ENCODE measurements at regions not wholly inside any gene's neighbourhood (a gene's known extent, or its start where the extent isn't known, plus 50 kb on each side); places are given as distances from the start of the nearest gene placed in this dataset.

- DNase-seq = no peak
Observed at GRCh38 chr7:88700725-88701124, 58.8 kb upstream of the ZNF804B start.

DNA sequence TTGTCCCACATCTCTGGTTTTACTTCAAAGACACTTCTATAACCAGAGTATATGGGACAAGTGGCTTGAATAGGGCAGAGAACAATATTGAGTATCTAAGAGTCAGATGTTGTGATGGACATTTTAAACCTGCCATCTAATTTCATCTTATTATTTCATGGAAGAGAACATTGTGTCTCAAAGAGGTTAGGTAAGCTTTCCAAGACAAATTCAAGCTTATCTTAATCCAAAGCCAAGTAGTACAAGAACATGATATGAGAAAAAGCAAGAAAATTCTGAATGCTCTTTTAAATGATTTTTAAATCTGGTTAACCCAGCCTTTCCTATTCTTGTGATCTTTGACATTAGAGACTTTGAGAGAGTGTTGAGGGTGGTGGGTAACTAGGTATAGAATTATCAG is 65.3 kb upstream of the ZNF804B start:
- DNase-seq = no peak

GRCh38 chr7:88693131-88693530 is 66.4 kb upstream of the ZNF804B start:
- no peak for DNase-seq

DNA sequence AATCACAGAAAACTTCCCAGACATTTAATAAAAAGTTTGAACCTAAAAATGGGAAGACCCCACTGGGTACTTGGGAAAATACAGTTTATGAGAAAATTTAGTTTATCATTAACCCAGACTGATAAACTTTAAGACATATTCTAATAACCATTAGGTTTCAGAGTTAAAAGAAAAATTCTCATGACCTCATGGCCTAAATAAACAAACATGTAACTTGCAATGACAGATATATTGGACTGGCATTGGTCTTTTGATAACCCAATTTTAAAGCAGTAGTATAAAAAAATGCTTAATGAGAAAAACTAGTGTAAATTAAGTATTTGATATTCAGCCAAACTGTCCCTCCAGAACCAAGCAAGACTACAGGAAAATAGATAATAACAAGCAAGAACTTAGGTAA is 67.0 kb upstream of the ZNF804B start:
- no peak for DNase-seq

DNA sequence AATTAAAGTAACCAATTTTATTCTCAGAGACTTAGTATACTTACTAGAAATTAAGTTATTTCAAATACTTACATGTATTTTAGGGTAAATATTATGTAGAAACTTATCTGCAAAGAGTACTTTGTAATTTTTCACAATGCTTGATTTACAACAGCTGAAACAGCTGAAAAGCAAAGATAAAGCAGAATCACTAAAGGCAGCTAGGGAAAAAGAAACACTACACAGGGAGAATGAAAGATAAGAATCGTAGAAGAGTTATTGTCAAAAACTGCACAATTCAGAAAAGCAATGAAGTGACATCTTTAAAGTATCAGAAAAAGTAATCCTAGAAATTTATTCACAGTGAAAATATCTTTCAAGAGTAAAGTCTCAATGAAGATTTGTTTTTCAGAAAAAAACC is 69.7 kb upstream of the ZNF804B start:
- DNase-seq = no peak

GRCh38 chr7:88688222-88688621 is 71.3 kb upstream of the ZNF804B start:
- DNase-seq = no peak

DNA sequence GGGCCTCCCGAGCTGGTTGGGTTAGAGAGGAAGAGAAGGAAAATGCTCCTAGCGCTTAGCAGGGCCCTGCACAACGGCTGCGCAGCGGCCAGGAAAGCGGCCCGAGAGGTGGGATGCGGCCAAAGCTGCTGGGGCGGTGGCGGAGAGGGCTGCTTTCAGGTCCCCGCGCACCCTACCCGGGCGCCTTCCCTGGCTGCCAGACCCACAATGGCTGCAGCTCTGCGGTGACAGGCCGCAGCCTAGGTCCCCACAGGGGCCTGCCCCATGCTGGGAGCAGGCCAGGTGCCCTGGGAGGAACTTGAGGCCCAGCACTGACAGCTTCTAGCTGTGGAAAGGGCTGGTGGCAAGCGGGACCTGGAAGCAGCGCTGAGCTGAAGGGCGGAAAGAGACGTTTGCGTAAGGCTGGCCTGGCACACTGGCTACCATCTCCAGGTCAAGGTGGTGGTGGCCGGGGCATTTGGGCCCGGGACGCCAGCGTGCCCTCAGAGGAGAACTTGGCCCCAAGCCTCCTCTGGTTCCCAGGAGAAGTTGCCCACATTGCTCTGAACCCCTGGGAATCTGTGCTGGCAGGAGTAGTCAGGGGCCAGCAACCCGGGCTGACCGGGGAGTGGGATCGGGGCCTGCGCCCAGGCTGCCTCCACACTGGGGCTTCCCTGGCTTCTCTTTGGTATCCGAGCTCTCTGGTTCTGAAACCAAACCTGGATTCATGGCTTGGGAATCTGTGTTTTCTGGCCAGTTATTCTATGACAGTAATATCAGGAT is 72.9 kb upstream of the ZNF804B start:
- no peak for DNase-seq

- DNase-seq = no peak
Observed at GRCh38 chr7:88681682-88682081, 77.8 kb upstream of the ZNF804B start.

DNA sequence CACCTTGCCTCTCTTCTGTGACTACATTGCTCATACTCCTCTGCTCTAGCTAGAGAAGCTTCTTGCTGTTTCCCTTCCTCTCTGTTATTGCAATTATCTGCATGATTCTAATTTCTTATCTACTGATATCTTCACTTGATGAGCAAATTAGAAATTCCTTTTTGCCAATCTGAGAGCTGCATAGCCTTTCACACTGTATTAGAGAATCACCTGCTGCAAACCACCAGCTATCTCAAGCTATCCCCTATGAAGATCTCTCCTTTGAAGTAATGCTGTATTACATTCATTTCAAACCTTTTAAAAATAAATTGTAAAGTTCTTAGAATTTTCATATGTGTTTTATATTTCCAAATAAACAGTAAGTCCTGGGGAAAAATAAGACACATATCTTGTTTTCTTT is 89.0 kb upstream of the ZNF804B start:
- no peak for DNase-seq

GRCh38 chr7:88669913-88670312 is 89.6 kb upstream of the ZNF804B start:
- no peak for DNase-seq

DNA sequence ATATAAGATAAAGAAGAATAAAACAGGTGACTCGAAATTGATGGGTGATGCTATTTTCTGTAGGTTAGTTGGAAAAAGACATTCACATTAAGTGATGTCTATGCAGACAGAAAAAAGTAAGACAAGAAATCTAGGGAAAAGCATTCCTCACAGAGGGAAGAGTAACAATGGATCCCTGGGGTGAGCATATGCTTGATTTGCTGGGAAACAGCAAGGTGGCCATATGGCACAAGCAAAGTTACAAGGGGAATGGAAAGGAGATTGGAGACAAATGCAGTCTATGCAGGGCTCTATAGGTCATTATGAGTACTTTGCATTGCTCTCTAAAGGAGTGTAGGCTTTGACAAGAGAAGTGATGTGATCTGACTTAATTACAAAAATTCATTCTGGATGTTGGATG is 90.9 kb upstream of the ZNF804B start:
- DNase-seq = no peak

- no peak for DNase-seq
Observed at GRCh38 chr7:88666626-88667025, 92.9 kb upstream of the ZNF804B start.

DNA sequence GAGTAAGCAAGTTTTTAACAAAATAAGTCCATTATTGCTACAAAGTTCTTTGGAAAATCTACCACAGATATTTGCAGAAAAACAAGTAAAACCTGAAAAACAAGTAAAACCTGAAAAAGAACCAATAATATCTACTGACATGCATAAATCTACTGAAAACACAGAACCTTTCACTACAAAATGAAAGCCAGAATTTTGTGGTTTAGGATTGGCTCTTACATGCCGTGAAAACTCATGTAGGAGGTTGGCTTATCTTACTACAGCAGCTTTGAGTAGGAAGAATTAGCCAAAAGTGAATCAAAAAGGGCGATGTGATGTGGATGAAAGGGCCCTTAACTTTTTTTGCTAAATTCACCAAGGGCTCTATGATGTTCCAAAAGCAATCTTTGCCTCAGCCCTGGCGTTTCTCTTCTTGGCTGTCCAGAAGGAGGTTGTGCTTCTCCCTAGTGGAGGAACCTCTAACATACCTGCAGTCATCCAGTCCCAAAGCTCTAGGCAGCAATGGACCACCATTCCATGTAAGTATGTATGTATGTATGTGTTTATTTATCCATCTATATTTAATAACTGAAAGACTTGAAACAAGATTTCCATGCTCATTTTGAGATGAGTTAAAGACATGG is 93.5 kb upstream of the ZNF804B start:
- peak in 1 of 2 donors; percentile 3 for DNase-seq

- no peak for DNase-seq
Observed at GRCh38 chr7:88664630-88665233, 94.8 kb upstream of the ZNF804B start.

DNA sequence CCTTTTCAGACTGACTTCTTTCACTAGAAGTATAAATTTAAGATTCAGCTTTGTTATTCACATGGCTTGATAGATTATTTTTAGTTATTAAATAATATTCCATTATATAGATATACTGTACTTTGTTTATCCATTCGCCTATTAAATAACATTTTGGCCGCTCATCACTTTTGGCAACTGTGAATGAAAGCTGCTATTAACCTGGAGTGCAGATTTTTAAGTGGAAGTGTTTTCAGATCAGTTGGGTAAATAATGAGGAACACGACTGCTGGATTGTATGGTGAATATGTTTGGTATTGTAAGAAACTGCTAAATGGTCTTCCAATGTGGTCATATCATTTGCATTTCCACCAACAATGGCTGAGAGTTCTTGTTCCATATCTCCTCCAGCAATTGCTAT is 97.6 kb upstream of the ZNF804B start:
- DNase-seq = no peak

GRCh38 chr7:88647825-88648224 is 111.7 kb upstream of the ZNF804B start:
- DNase-seq = no peak

DNA sequence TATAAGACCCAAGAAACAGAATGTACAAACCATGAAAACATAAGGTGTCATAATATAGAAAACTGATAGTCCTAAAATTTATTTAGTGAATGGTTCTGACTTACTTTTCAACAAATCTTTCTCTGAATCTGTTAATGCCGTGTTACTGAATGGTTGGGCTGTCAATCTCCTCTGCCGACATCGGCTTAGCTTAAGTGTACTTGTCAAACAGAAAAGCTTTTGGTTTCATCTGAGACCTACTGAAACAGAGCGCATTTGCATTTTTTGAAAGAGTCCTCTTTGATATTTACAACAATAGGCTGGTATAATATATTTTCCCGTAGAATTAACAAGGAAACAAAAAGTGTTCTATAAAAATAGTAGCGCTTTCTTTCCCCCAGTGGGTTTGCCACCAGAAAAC is 120.9 kb upstream of the ZNF804B start:
- no peak for DNase-seq

GRCh38 chr7:88637795-88638194 is 121.7 kb upstream of the ZNF804B start:
- no peak for DNase-seq

GRCh38 chr7:88635149-88635548 is 124.4 kb upstream of the ZNF804B start:
- DNase-seq = no peak

- DNase-seq = no peak
Observed at GRCh38 chr7:88629559-88629958, 129.9 kb upstream of the ZNF804B start.

- DNase-seq = no peak
Observed at GRCh38 chr7:88628363-88629085, 131.0 kb upstream of the ZNF804B start.

DNA sequence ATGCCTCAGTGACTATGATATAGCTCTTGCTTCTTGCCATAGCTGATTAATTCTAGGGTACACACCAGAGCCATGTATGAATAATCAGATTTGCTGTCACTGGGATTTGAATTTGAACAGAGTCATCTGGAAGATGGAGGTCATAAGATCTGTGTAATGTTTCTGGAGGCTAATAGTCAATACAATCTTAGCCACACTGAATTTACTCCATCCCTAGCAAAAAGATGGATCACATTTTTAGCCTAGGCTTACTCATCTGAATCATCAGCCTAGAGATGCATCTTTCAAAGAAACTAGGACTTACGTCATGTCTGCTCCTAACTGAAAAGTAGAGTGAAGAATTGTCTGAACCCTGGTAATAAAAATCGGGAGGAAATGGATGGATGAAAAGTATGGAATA is 142.3 kb upstream of the ZNF804B start:
- DNase-seq = no peak

GRCh38 chr7:88615336-88615735 is 144.2 kb upstream of the ZNF804B start:
- no peak for DNase-seq
